WTC11 (cell line): ENCODE measurements at regions not wholly inside any gene's neighbourhood (a gene's known extent, or its start where the extent isn't known, plus 50 kb on each side); places are given as distances from the start of the nearest gene placed in this dataset.

Experiments
- ATAC-seq: fragments of 200-7000 bp; cut with Tn5 transposase; 2 replicates; pipeline ENCODE4 v1.10.0; 2021; ENCODE audit warnings: mild to moderate bottlenecking, moderate library complexity
- CTCF ChIA-PET: fragments of 300-600 bp; sonication (Branson Sonifier 250); formaldehyde crosslinking; loops from one replicate; lab custom pipeline; 2021; ENCODE audit warnings: antibody characterized with exemption; lab: Charles Lee
- POLR2A ChIA-PET: fragments of 350-600 bp; sonication (Branson Sonifier 250); formaldehyde crosslinking; loops from one replicate; lab custom pipeline; 2021; ENCODE audit warnings: antibody characterized with exemption; lab: Charles Lee
- DNase-seq: peaks from one replicate; pipeline ENCODE4 v3.0.0; 2021; ENCODE audit warnings: low spot score
- H3K27ac Mint-ChIP-seq: 2 replicates; pipeline ENCODE4 v1.8.0; 2021; ENCODE audit warnings: mixed read lengths
- H3K27me3 Mint-ChIP-seq: 2 replicates; pipeline ENCODE4 v1.8.0; 2021; ENCODE audit warnings: low read depth, mild to moderate bottlenecking, moderate library complexity, mixed read lengths
- H3K36me3 Mint-ChIP-seq: 2 replicates; pipeline ENCODE4 v1.8.0; 2021; ENCODE audit warnings: mixed read lengths
- H3K4me1 Mint-ChIP-seq: 2 replicates; pipeline ENCODE4 v1.8.0; 2022; ENCODE audit warnings: mixed read lengths
- H3K4me3 Mint-ChIP-seq: 2 replicates; pipeline ENCODE4 v1.8.0; 2021; ENCODE audit warnings: mild to moderate bottlenecking, moderate library complexity, mixed read lengths
- H3K9me3 Mint-ChIP-seq: 2 replicates; pipeline ENCODE4 v1.8.0; 2021; ENCODE audit warnings: mixed read lengths
- CBFB ChIP-seq: sonication (generic); formaldehyde crosslinking; IDR thresholded peaks from 2 replicates; pipeline ENCODE4 v1.8.1; 2022; ENCODE audit warnings: mild to moderate bottlenecking, low read depth, missing genetic modification reagents
- ESRRA ChIP-seq: sonication (generic); formaldehyde crosslinking; IDR thresholded peaks from 2 replicates; pipeline ENCODE4 v1.8.1; 2022; ENCODE audit warnings: mild to moderate bottlenecking, missing genetic modification reagents, borderline replicate concordance
- FOXK1 ChIP-seq: sonication (generic); formaldehyde crosslinking; IDR thresholded peaks from 2 replicates; pipeline ENCODE4 v1.8.0; 2022; ENCODE audit warnings: mild to moderate bottlenecking, moderate library complexity, missing genetic modification reagents
- GABPB1 ChIP-seq: sonication (generic); formaldehyde crosslinking; IDR thresholded peaks from 2 replicates; pipeline ENCODE4 v1.8.1; 2023; ENCODE audit warnings: mild to moderate bottlenecking, missing genetic modification reagents
- HMGA2 ChIP-seq: fragments of 250-450 bp; sonication (Bioruptor Pico); IDR thresholded peaks from 2 replicates; pipeline ENCODE4 v1.4.0; 2021; ENCODE audit warnings: mild to moderate bottlenecking, moderate library complexity
- NR3C1 ChIP-seq: sonication (generic); formaldehyde crosslinking; conservative IDR thresholded peaks from 2 replicates; pipeline ENCODE4 v1.8.1; 2023; ENCODE audit warnings: low read depth, mild to moderate bottlenecking, missing genetic modification reagents
- PRDM15 ChIP-seq: sonication (generic); formaldehyde crosslinking; IDR thresholded peaks from 2 replicates; pipeline ENCODE4 v1.8.0; 2022; ENCODE audit warnings: missing genetic modification reagents
- RELA ChIP-seq: sonication (generic); formaldehyde crosslinking; IDR thresholded peaks from 2 replicates; pipeline ENCODE4 v1.8.1; 2022; ENCODE audit warnings: missing genetic modification reagents, mild to moderate bottlenecking, borderline replicate concordance
- SP1 ChIP-seq: sonication (generic); formaldehyde crosslinking; conservative IDR thresholded peaks from 2 replicates; pipeline ENCODE4 v1.8.1; 2022; ENCODE audit warnings: missing genetic modification reagents
- TP53 ChIP-seq: sonication (generic); formaldehyde crosslinking; IDR thresholded peaks from 2 replicates; pipeline ENCODE4 v1.8.1; 2023; ENCODE audit warnings: mild to moderate bottlenecking, missing genetic modification reagents
- ZNF138 ChIP-seq: sonication (generic); formaldehyde crosslinking; conservative IDR thresholded peaks from 2 replicates; pipeline ENCODE4 v1.8.1; 2022; ENCODE audit warnings: mild to moderate bottlenecking, moderate library complexity, missing genetic modification reagents
- ZNF416 ChIP-seq: fragments of 250-450 bp; sonication (Bioruptor Pico); IDR thresholded peaks from 2 replicates; pipeline ENCODE4 v1.9.0; 2021; ENCODE audit warnings: mild to moderate bottlenecking, inconsistent platforms
- ZNF512 ChIP-seq: sonication (generic); formaldehyde crosslinking; IDR thresholded peaks from 2 replicates; pipeline ENCODE4 v1.8.1; 2022; ENCODE audit warnings: missing genetic modification reagents, borderline replicate concordance
- ZNF671 ChIP-seq: fragments of 250-450 bp; sonication (Bioruptor Pico); IDR thresholded peaks from 2 replicates; pipeline ENCODE4 v1.8.0; 2021; ENCODE audit warnings: mild to moderate bottlenecking
- TF ChIP-seq, protein P1 (sequence below): sonication (generic); formaldehyde crosslinking; IDR thresholded peaks from 2 replicates; pipeline ENCODE4 v1.8.1; 2022; ENCODE audit warnings: mild to moderate bottlenecking, moderate library complexity, missing genetic modification reagents
- TF ChIP-seq, protein P2 (sequence below): fragments of 250-450 bp; sonication (Bioruptor Pico); IDR thresholded peaks from 2 replicates; pipeline ENCODE4 v1.9.0; 2021; ENCODE audit warnings: mild to moderate bottlenecking, borderline replicate concordance
- TF ChIP-seq, protein P3 (sequence below): sonication (generic); formaldehyde crosslinking; IDR thresholded peaks from 2 replicates; pipeline ENCODE4 v1.8.1; 2023; ENCODE audit warnings: mild to moderate bottlenecking, missing genetic modification reagents, moderate library complexity
- TF ChIP-seq, protein P4 (sequence below): fragments of 250-450 bp; sonication (Bioruptor Pico); IDR thresholded peaks from 2 replicates; pipeline ENCODE4 v1.9.0; 2021; ENCODE audit warnings: moderate library complexity, mild to moderate bottlenecking, inconsistent platforms, borderline replicate concordance
- TF ChIP-seq, protein P5 (sequence below): sonication (generic); formaldehyde crosslinking; conservative IDR thresholded peaks from 2 replicates; pipeline ENCODE4 v1.8.1; 2022; ENCODE audit warnings: mild to moderate bottlenecking, missing genetic modification reagents

DNA sequence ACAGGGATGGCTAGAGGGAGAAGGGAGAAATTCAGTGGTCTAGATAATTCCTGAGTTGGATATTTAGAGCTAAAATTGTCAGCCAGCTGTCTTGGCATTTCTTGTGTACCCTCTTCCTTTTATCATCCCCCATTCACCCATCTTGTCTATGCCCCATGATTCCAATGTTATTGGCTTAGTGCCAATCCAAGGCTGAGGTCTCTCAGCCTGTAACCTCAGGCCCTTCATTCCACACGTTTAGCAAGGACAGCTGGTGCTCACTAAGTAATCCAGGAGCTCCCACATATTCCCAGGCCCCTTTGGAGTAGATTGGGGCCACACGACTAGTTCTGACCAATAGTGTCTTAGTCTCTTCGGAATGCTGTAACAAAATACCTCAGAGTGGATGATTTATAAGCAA lies 112.4 kb upstream of the ATXN1 start (continued):
- TF ChIP-seq, protein P1, sequence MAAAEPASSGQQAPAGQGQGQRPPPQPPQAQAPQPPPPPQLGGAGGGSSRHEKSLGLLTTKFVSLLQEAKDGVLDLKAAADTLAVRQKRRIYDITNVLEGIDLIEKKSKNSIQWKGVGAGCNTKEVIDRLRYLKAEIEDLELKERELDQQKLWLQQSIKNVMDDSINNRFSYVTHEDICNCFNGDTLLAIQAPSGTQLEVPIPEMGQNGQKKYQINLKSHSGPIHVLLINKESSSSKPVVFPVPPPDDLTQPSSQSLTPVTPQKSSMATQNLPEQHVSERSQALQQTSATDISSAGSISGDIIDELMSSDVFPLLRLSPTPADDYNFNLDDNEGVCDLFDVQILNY (CRISPR knock-in tag), result no peak

GRCh38 chr6:16872543-16873235 lies 111.4 kb upstream of the ATXN1 start:
- no peak overlapping the region for H3K27ac Mint-ChIP-seq
- H3K27me3 Mint-ChIP-seq, result no peaks in the 10 kb centered on the region
- DNase-seq (no peak), ATAC-seq (no peak; the same call in 1 of the 2 replicates)
- H3K4me1 Mint-ChIP-seq, result peaks cover 7% of the 10 kb centered on the region
- no peak overlapping the region for H3K4me3 Mint-ChIP-seq
- 0 out of 2 replicates have a peak, but pooled peaks cover 5% of the 10 kb centered on the region for H3K36me3 Mint-ChIP-seq
- TF ChIP-seq HMGA2 (CRISPR knock-in tag) (no peak), ZNF416 (CRISPR knock-in tag) (no peak), CBFB (CRISPR knock-in tag) (no peak), ESRRA (CRISPR knock-in tag) (no peak), FOXK1 (no peak), ZNF512 (no peak), GABPB1 (no peak), SP1 (CRISPR knock-in tag) (no peak), ZNF138 (CRISPR knock-in tag) (no peak), TP53 (no peak), PRDM15 (no peak), NR3C1 (CRISPR knock-in tag) (no peak), RELA (CRISPR knock-in tag) (no peak), ZNF671 (CRISPR knock-in tag) (no peak)
- TF ChIP-seq, protein P2, sequence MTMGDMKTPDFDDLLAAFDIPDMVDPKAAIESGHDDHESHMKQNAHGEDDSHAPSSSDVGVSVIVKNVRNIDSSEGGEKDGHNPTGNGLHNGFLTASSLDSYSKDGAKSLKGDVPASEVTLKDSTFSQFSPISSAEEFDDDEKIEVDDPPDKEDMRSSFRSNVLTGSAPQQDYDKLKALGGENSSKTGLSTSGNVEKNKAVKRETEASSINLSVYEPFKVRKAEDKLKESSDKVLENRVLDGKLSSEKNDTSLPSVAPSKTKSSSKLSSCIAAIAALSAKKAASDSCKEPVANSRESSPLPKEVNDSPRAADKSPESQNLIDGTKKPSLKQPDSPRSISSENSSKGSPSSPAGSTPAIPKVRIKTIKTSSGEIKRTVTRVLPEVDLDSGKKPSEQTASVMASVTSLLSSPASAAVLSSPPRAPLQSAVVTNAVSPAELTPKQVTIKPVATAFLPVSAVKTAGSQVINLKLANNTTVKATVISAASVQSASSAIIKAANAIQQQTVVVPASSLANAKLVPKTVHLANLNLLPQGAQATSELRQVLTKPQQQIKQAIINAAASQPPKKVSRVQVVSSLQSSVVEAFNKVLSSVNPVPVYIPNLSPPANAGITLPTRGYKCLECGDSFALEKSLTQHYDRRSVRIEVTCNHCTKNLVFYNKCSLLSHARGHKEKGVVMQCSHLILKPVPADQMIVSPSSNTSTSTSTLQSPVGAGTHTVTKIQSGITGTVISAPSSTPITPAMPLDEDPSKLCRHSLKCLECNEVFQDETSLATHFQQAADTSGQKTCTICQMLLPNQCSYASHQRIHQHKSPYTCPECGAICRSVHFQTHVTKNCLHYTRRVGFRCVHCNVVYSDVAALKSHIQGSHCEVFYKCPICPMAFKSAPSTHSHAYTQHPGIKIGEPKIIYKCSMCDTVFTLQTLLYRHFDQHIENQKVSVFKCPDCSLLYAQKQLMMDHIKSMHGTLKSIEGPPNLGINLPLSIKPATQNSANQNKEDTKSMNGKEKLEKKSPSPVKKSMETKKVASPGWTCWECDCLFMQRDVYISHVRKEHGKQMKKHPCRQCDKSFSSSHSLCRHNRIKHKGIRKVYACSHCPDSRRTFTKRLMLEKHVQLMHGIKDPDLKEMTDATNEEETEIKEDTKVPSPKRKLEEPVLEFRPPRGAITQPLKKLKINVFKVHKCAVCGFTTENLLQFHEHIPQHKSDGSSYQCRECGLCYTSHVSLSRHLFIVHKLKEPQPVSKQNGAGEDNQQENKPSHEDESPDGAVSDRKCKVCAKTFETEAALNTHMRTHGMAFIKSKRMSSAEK (CRISPR knock-in tag), result no peak
- TF ChIP-seq, protein P3, sequence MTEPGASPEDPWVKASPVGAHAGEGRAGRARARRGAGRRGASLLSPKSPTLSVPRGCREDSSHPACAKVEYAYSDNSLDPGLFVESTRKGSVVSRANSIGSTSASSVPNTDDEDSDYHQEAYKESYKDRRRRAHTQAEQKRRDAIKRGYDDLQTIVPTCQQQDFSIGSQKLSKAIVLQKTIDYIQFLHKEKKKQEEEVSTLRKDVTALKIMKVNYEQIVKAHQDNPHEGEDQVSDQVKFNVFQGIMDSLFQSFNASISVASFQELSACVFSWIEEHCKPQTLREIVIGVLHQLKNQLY (CRISPR knock-in tag), result no peak
- TF ChIP-seq, protein P4, sequence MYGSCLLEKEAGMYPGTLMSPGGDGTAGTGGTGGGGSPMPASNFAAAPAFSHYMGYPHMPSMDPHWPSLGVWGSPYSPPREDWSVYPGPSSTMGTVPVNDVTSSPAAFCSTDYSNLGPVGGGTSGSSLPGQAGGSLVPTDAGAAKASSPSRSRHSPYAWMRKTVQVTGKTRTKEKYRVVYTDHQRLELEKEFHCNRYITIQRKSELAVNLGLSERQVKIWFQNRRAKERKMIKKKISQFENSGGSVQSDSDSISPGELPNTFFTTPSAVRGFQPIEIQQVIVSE, result no peak
- TF ChIP-seq, protein P5, sequence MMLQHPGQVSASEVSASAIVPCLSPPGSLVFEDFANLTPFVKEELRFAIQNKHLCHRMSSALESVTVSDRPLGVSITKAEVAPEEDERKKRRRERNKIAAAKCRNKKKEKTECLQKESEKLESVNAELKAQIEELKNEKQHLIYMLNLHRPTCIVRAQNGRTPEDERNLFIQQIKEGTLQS (CRISPR knock-in tag), result no peak
- TF ChIP-seq, all 79 proteins: peak for 0
- CTCF ChIA-PET, result interaction anchor here (1.4 kb wide), 1 partner anchor 110 kb away, joined by 3 read pairs; no protein-coding TSS in a partner anchor
- POLR2A ChIA-PET, result no interaction called here
- H3K9me3 Mint-ChIP-seq, result peaks cover 11% of the 10 kb centered on the region
